Heart left ventricle (tissue), 13 donors: ENCODE measurements at regions not wholly inside any gene's neighbourhood (a gene's known extent, or its start where the extent isn't known, plus 50 kb on each side); places are given as distances from the start of the nearest gene placed in this dataset.

Source experiments
- POLR2A ChIP-seq, 2 donors: fragments of 450-650 bp; IDR thresholded peaks; one replicate each; pipeline ENCODE4 v1.6.1; 2017; ENCODE audit warnings: antibody characterized with exemption in 2 of 2, mild to moderate bottlenecking in 2 of 2, moderate library complexity in 2 of 2
- TF ChIP-seq, protein P1 (sequence below), 12 donors: fragments of 200-600 bp; sonication (generic) in 4 of 12; IDR thresholded peaks; one replicate each; pipeline versions ENCODE4 v1.5.0 to v1.8.0; 2018 to 2022; ENCODE audit warnings: antibody characterized with exemption in 12 of 12, mild to moderate bottlenecking in 5 of 12
- donor health status: ischemic (EF 13 %, LVEDD 7.1; RV severe dilation, severe dysfunction).
- donor health status: DM: no; HTN: yes; CAD: no.
- donor health status: DM: no; HTN: no; CAD: no.
- donor health status: ischemic (EF 25% LVEDD 6.9; RV normal size, moderate dysfunction).
- donor health status: ischemic (EF 25% LVEDD 5.7; RV mildly dilated, moderate dysfunction).
- donor health status: ischemic (EF 35%, LVEDD 5.7; RV mildly dilated, moderate dysfunction).
- donor health status: nonischemic (EF 11% LVEDD 7.7; RV severe dilation, severe dysfunction).
- donor health status: DM: yes; HTN: yes; CAD: no.
- donor health status: PGD.
- donor health status: ischemic (EF 29% LVEDD 5.4; RV normal size, mild dysfunction).
- donor health status: nonischemic (EF 23%, LVEDD 6.1; RV moderate dilation, normal function).

DNA sequence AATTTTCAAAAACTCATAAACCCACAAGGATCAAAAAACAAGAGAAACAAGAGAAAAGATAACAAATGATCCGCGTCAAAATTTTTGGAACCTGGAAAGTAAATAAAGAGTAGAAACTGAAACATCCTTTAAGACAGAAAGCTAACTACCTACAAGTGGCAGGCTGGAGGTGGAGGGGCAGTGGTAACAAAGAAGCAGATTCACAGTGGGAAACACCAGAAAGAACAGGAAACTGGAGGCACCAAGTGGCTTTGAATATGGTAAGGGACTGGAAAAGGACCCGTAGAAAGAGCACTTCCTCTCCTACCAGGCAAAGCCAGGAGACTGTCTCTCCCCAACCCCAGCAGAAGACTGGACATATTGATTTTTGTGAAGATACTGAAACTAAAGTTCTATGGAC is 100.6 kb upstream of the TARS1 start:
- TF ChIP-seq POLR2A (IDR thresholded peaks at IDR 0.05), result no peak
- TF ChIP-seq, protein P1, sequence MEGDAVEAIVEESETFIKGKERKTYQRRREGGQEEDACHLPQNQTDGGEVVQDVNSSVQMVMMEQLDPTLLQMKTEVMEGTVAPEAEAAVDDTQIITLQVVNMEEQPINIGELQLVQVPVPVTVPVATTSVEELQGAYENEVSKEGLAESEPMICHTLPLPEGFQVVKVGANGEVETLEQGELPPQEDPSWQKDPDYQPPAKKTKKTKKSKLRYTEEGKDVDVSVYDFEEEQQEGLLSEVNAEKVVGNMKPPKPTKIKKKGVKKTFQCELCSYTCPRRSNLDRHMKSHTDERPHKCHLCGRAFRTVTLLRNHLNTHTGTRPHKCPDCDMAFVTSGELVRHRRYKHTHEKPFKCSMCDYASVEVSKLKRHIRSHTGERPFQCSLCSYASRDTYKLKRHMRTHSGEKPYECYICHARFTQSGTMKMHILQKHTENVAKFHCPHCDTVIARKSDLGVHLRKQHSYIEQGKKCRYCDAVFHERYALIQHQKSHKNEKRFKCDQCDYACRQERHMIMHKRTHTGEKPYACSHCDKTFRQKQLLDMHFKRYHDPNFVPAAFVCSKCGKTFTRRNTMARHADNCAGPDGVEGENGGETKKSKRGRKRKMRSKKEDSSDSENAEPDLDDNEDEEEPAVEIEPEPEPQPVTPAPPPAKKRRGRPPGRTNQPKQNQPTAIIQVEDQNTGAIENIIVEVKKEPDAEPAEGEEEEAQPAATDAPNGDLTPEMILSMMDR (IDR thresholded peaks at IDR 0.05), result no peak
